SJCRH30 (cell line): ENCODE measurements at regions not wholly inside any gene's neighbourhood (a gene's known extent, or its start where the extent isn't known, plus 50 kb on each side); places are given as distances from the start of the nearest gene placed in this dataset.
"Not testable (repeated sequence)": the region's sequence is repeated elsewhere in the genome, so short reads cannot be mapped to it uniquely, and the experiment has no call there.

Source experiments
- DNase-seq, 2 experiments: peaks; one replicate each; pipeline ENCODE4 v3.0.0-alpha.2; 2015 to 2020
- H3K27ac ChIP-seq: fragments of 250-450 bp; sonication (Bioruptor Pico); 2 replicates; pipeline ENCODE4 v1.5.1; 2020; ENCODE audit warnings: mild to moderate bottlenecking, moderate library complexity
- H3K27me3 ChIP-seq: fragments of 250-450 bp; sonication (Bioruptor Pico); 2 replicates; pipeline ENCODE4 v1.5.1; 2020; ENCODE audit warnings: mild to moderate bottlenecking, moderate library complexity
- H3K36me3 ChIP-seq: fragments of 250-450 bp; sonication (Bioruptor Pico); 2 replicates; pipeline ENCODE4 v1.5.1; 2020; ENCODE audit warnings: mild to moderate bottlenecking, moderate library complexity
- H3K4me1 ChIP-seq: fragments of 250-450 bp; sonication (Bioruptor Pico); 2 replicates; pipeline ENCODE4 v1.5.1; 2020; ENCODE audit warnings: mild to moderate bottlenecking, moderate library complexity
- H3K4me3 ChIP-seq: fragments of 250-450 bp; sonication (Bioruptor Pico); 2 replicates; pipeline ENCODE4 v1.5.1; 2020; ENCODE audit warnings: mild to moderate bottlenecking, moderate library complexity
- H3K9me3 ChIP-seq: fragments of 250-450 bp; sonication (Bioruptor Pico); replicated peaks from 2 replicates; pipeline ENCODE4 v1.5.1; 2020; ENCODE audit warnings: mild to moderate bottlenecking, moderate library complexity

DNA sequence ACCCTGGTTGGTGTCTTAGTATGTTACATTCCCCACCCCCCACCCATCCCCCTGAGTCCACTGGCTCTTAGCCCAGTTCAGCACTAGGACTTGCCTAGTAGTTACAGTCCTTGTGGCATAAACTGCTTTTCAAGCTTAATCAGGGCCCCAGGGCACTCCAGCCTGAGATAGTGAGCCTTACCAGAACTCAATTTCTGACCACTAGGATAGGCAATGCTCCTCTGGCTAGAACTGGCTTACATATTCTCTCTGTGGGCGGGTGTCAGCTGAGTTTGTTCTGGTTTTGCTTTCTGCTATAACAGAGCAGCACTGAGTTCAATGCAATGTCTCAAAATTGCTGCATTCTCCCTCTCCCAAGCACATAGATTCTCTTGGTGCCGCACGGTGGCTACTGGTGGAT, 391.4 kb upstream of the DIPK2B start:
- Histone ChIP-seq H3K36me3 (no peaks in the 10 kb centered on the region), H3K27me3 (no peaks in the 10 kb centered on the region), H3K27ac (no peak overlapping the region), H3K4me1 (no peaks in the 10 kb centered on the region), H3K4me3 (no peak overlapping the region), H3K9me3 (no peaks in the 10 kb centered on the region)
- no peak for DNase-seq

DNA sequence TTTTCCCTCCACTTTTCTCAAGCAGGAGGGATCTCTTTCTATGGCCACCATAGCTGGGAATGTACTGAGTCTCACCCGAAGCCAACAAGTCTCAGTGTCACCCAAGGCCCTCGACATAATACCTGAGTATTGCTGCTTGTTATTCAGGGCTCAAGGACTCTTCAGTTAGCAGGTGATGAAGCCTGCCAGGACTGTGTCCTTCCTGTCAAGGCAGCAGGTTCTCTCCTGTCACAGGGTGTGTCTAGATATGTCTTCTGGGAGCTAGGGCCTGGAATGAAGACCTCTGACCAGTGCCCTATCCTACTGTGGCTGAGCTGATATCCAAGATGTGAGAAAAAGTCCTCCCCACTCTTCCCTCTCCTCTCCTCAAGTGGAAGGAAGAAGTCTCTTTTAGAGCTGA, 391.0 kb upstream of the DIPK2B start:
- DNase-seq = no peak
- Histone ChIP-seq H3K9me3 (no peaks in the 10 kb centered on the region), H3K4me1 (no peaks in the 10 kb centered on the region), H3K36me3 (no peaks in the 10 kb centered on the region), H3K4me3 (no peak overlapping the region), H3K27ac (no peak overlapping the region), H3K27me3 (no peaks in the 10 kb centered on the region)

DNA sequence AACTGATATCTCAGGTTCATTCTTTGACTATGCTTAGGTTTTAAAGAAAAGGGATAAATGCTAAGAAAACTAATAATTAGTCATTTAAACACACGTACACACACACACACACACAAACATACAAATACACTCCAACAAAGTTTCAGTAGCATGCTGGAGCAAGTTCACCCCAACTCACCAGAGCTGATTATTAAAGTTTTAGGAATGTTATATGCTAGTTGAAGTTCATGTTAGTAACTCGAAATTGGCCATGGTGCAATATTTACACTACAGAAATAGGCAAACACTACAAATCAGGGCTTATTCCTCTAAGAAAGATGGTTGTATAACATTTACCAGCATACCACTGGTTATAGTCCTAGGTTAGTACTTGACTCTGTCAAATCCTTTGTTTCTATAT, 384.0 kb upstream of the DIPK2B start:
- Histone ChIP-seq H3K4me1 (no peaks in the 10 kb centered on the region), H3K9me3 (no peaks in the 10 kb centered on the region), H3K36me3 (no peaks in the 10 kb centered on the region), H3K27me3 (no peaks in the 10 kb centered on the region), H3K27ac (no peak overlapping the region), H3K4me3 (no peak overlapping the region)
- no peak for DNase-seq

DNA sequence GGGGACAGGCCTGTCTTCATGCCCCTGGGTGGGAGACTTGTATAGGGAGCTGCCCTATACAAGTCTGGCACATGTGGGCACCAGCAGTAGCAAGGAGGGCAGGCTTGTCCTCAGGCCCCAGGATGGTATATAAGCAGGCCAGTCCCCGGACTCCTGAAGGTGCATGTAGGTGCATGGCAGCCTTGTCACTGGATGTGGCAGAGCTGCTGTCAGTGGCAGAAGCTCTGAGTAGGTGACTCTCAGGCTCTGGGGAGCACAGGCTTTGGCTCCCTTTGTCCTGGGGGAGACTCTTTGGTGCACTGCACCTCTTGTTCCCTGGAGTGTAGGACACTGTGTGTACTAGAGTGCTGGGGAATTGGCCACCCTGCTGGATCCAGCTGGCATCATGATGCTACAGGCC, 376.7 kb upstream of the DIPK2B start:
- no peak for DNase-seq
- no peaks in the 10 kb centered on the region for H3K36me3 ChIP-seq
- H3K4me1 ChIP-seq = no peaks in the 10 kb centered on the region
- H3K27me3 ChIP-seq = no peaks in the 10 kb centered on the region
- no peak overlapping the region for H3K4me3 ChIP-seq
- H3K9me3 ChIP-seq = no peaks in the 10 kb centered on the region
- no peak overlapping the region for H3K27ac ChIP-seq

DNA sequence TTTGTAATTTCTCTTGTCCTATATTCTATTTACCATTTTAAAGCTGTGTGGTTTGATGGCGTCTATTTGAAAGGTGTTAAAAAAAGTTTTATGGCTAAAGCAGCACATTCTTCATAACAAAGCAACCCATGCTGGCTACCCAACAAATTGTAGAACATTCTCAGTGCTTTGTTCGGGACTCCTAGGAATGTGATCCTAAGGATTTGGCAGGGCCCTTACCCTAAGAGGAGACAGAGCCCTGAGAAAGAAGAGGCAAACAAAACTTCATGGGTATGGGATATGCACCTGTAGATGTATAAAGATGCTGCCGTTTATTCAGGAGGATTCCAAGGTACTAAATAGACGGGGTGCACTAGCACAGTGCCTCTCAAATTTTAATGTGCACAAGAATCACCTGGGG, 370.8 kb upstream of the DIPK2B start:
- DNase-seq = no peak
- no peak overlapping the region for H3K27ac ChIP-seq
- H3K27me3 ChIP-seq = no peaks in the 10 kb centered on the region
- H3K9me3 ChIP-seq = no peaks in the 10 kb centered on the region
- no peaks in the 10 kb centered on the region for H3K4me1 ChIP-seq
- H3K36me3 ChIP-seq = no peaks in the 10 kb centered on the region
- H3K4me3 ChIP-seq = no peak overlapping the region

DNA sequence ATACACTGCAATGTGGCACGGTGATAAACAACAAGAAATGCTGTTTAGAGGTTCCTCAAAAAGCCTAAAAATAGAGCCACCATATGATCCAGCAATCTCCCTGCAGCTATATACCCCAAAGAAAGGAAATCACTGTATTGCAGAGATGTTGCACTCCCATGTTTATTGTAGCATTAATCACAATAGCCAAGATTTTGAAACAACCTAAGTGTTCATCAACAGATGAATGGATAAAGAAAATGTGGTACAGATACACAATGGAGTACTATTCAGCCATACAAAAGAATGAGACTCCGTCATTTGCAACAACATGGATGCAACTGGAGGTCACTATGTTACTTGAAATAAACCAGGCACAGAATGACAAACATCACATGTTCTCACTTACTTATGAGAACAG, 365.8 kb upstream of the DIPK2B start:
- Histone ChIP-seq H3K27me3 (no peaks in the 10 kb centered on the region), H3K36me3 (no peaks in the 10 kb centered on the region), H3K9me3 (no peaks in the 10 kb centered on the region), H3K27ac (no peak overlapping the region), H3K4me1 (no peaks in the 10 kb centered on the region), H3K4me3 (no peak overlapping the region)
- DNase-seq = no peak

DNA sequence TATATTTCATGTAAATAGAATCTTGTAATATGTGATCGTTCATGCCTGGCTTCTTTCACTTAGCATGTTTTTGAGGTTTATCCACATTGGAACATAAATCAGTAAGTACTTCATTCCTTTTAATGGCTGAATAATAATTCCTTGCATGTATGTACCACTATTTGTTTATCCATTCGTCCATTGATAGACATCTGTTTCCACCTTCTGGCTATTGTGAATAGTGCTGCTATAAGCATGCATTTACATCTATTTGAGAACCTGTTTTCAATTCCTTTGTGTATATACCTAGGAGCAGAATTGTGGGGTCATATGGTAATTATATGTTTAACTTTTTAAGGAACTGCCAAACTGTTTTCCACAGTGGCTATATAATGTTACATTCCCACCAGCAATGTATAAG, 356.7 kb upstream of the DIPK2B start:
- Histone ChIP-seq H3K4me3 (no peak overlapping the region), H3K27ac (no peak overlapping the region), H3K9me3 (no peaks in the 10 kb centered on the region), H3K27me3 (no peaks in the 10 kb centered on the region), H3K4me1 (no peaks in the 10 kb centered on the region), H3K36me3 (no peaks in the 10 kb centered on the region)
- peak in 1 of 2 experiments; percentile 0 for DNase-seq

DNA sequence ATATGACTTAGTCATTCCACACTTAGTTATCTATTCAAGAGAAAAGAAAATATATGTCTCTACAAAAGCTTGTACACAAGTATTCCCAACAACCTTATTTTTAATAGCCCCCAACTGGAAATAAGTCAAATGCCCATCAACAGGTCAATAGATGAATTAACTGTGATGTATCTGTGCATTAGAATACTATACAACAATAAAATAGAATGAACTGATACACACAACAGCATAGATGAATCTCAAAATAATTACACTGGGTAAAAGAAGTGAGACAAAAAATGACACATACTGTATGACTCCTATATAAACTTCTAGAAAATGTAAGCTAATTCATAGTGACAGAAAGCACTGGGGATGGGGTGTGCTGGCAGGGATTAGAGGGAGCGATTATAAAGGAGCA, 354.1 kb upstream of the DIPK2B start:
- no peak for DNase-seq
- H3K27ac ChIP-seq = no peak overlapping the region
- no peaks in the 10 kb centered on the region for H3K27me3 ChIP-seq
- no peaks in the 10 kb centered on the region for H3K4me1 ChIP-seq
- H3K4me3 ChIP-seq = no peak overlapping the region
- no peaks in the 10 kb centered on the region for H3K36me3 ChIP-seq
- no peaks in the 10 kb centered on the region for H3K9me3 ChIP-seq

DNA sequence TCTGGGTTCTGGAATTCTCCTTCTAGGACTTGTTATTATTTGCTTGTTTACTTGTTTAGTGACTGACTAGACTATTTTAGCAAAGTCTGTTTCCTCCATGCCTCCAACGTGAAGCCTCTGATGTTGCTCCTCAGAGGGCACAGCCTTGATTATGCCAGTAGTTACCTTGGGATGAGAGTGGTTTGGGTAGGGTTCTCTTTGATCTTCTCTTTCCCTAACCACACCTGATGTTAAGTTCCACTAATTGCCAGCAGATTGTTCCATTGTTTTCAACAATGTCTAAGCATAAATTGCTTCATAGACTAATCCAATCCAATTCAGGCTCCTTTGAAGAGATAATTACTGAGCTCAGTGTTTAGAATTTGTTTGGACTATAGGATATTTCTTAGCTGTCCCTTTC, 352.7 kb upstream of the DIPK2B start:
- DNase-seq = no peak
- no peaks in the 10 kb centered on the region for H3K36me3 ChIP-seq
- H3K4me1 ChIP-seq = no peaks in the 10 kb centered on the region
- no peaks in the 10 kb centered on the region for H3K9me3 ChIP-seq
- H3K4me3 ChIP-seq = no peak overlapping the region
- no peak overlapping the region for H3K27ac ChIP-seq
- no peaks in the 10 kb centered on the region for H3K27me3 ChIP-seq

DNA sequence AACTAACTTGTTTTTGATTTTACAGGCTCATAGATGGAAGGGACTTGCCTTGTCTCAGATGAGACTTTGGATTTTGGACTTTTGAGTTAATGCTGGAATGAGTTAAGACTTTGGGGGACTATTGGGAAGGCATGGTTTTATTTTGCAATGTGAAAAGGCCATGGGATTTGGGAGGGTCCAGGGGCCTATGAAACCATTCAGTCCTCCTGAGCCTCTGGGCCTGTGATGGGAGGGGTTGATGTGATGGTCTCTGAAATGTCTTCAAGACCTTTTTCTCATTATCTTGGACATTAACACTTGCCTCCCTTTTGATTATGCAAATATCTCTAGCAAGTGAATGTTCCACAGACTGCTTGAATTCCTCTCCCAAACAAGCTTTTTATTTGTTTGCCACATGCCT, 346.0 kb upstream of the DIPK2B start:
- H3K9me3 ChIP-seq, DNase-seq: not testable (repeated sequence)

DNA sequence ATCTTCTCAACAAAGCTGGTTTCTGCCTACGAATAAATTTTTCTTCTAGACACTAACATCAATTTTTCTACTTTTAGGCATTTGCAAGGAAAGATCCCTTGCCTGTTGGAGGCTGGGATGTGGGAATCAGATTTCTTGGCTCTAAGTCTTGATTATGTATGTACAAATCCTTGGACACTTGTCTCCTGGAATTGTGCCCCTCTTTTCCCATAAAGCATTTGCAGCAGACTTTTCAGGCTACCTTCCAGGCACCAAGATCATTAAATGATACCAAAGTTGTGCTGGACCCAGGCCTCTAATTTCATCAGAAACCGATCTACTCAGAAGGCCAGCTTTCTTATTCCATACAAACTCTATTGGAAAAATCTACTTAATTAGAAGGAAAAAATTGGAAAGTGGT, 339.5 kb upstream of the DIPK2B start:
- DNase-seq = no peak
- no peak overlapping the region for H3K4me3 ChIP-seq
- no peaks in the 10 kb centered on the region for H3K4me1 ChIP-seq
- no peaks in the 10 kb centered on the region for H3K36me3 ChIP-seq
- H3K9me3 ChIP-seq = no peaks in the 10 kb centered on the region
- no peaks in the 10 kb centered on the region for H3K27me3 ChIP-seq
- no peak overlapping the region for H3K27ac ChIP-seq

More for the DNA sequence above, 346.0 kb upstream of the DIPK2B start:
- H3K36me3 ChIP-seq, H3K4me1 ChIP-seq, H3K27ac ChIP-seq, H3K27me3 ChIP-seq, H3K4me3 ChIP-seq: not testable (repeated sequence)

DNA sequence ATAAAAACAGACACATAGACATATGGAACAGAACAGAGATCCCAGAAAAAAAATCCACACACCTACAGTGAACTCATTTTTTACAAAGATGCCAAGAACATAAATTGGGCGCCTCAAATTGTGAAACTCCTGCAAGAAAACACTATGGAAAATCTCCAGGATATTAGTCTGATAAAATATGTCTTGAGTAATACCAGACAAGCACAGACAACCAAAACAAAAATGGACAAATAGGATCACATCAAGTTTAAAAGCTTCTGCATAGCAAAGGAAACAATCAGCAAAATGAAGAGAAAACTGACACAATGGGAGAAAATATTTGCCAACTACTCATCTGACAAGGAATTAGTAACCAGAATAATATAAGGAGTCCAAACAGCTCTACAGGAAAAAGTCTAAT, 337.3 kb upstream of the DIPK2B start:
- no peak overlapping the region for H3K27ac ChIP-seq
- H3K4me3 ChIP-seq = no peak overlapping the region
- no peaks in the 10 kb centered on the region for H3K9me3 ChIP-seq
- H3K4me1 ChIP-seq = no peaks in the 10 kb centered on the region
- H3K36me3 ChIP-seq = no peaks in the 10 kb centered on the region
- DNase-seq = no peak
- no peaks in the 10 kb centered on the region for H3K27me3 ChIP-seq

DNA sequence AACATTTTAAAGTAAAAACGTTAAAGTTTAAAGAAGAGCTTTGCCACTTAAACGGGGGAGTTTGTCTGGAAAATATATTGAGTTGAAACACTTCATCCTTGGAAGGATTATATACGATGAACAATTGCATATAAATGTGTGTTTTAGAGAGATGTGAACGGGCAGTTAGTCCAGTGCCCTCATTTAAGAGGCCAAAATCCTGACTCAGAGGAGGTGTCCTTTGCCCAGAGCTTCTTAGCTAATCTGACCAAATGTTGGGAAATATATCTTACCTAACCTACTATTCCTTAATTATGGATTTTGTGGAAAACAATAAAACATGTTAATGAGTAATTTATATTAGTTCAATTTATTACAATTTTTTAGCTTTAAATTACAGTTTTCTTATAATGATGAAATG, 327.2 kb upstream of the DIPK2B start:
- H3K4me1 ChIP-seq = no peaks in the 10 kb centered on the region
- H3K27ac ChIP-seq = no peak overlapping the region
- DNase-seq = no peak
- no peaks in the 10 kb centered on the region for H3K36me3 ChIP-seq
- no peak overlapping the region for H3K4me3 ChIP-seq
- H3K27me3 ChIP-seq = no peaks in the 10 kb centered on the region
- no peaks in the 10 kb centered on the region for H3K9me3 ChIP-seq

DNA sequence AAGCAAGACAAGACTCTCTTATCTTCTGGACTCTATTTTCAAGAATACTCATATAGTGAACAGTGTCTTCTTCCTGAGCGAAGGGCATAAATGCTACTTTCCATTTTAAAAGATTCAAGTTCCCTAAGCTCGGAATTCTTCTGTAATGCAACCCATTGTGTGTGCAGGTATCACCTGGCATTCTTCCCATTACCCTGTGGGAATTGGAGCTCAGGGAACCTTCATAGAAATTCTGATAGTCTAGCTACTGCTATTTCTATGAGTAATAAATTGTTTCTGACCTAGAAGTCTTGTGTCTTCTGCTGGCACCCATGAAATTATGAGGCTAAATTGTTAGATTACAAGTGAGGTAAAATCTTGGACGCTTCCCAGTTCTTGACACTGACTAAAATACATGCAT, 324.1 kb upstream of the DIPK2B start:
- no peaks in the 10 kb centered on the region for H3K4me1 ChIP-seq
- DNase-seq = no peak
- no peak overlapping the region for H3K4me3 ChIP-seq
- H3K9me3 ChIP-seq = no peaks in the 10 kb centered on the region
- H3K27me3 ChIP-seq = no peaks in the 10 kb centered on the region
- H3K36me3 ChIP-seq = no peaks in the 10 kb centered on the region
- no peak overlapping the region for H3K27ac ChIP-seq

DNA sequence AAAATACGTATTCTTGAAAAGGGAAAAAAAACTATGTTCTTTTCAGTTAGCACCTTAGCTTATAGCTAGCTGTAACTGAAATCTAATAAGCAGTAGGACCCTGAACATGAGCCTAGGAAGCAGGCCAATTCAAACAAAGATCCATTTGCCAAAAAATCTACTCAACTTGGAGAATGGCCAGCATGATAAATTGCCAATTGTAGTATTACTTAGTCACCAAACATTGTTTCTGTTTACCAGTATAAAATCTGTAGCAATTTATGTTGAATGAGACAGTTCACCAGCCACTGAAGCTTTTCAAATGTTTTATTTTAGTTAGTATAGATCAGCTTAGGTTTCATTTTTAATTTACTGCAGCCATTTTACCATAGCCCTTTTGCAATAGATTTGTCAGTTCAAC, 323.6 kb upstream of the DIPK2B start:
- no peak overlapping the region for H3K4me3 ChIP-seq
- H3K9me3 ChIP-seq = no peaks in the 10 kb centered on the region
- H3K36me3 ChIP-seq = no peaks in the 10 kb centered on the region
- no peaks in the 10 kb centered on the region for H3K4me1 ChIP-seq
- DNase-seq = no peak
- H3K27ac ChIP-seq = no peak overlapping the region
- no peaks in the 10 kb centered on the region for H3K27me3 ChIP-seq

DNA sequence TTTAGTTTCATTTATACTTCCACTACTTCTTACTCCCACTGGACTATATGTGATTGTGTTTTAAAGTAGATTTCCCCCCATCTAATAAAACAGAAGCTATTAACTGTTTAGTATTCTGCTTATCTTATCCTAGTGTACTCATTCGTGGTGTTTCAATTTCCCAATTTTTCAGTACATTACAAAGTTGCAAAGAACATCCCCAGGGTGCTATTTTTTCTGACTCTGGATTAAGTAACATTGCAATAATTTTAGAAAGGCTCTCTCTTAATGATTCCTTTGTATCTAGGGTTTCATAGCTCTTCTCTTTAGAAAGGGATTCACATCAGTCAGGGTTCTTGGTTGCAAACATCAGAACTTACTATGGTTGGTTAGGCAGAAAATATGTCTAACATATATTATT, 317.9 kb upstream of the DIPK2B start:
- no peaks in the 10 kb centered on the region for H3K36me3 ChIP-seq
- H3K27ac ChIP-seq = no peak overlapping the region
- no peaks in the 10 kb centered on the region for H3K9me3 ChIP-seq
- no peaks in the 10 kb centered on the region for H3K27me3 ChIP-seq
- no peak for DNase-seq
- H3K4me3 ChIP-seq = no peak overlapping the region
- H3K4me1 ChIP-seq = no peaks in the 10 kb centered on the region
